ENCODE measurements at regions not wholly inside any gene's neighbourhood (a gene's known extent, or its start where the extent isn't known, plus 50 kb on each side); places are given as distances from the start of the nearest gene placed in this dataset.

DNA sequence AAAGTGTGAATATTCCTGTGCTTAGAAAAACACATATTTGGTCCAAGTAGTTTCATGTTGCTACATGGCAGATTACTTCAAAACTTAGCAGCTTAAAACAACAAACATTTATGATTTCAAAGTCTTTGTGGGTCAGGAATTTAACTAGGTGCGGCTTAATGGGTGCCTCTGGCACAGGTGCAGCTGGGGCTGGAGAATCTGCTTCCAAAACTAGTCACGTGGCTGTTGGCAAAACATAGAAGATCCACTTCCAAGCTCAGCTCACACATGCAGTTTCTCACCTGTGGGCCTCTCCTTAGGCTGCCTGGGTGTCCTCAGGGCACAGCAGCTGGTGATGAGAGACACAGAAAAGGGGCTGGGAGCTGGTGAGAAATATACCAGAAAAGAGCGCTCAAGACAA, 263.4 kb downstream of the TTLL7 start:
- FAIRE-seq (no peak), DNase-seq (ENCODE audit: low spot score) (no peak)

DNA sequence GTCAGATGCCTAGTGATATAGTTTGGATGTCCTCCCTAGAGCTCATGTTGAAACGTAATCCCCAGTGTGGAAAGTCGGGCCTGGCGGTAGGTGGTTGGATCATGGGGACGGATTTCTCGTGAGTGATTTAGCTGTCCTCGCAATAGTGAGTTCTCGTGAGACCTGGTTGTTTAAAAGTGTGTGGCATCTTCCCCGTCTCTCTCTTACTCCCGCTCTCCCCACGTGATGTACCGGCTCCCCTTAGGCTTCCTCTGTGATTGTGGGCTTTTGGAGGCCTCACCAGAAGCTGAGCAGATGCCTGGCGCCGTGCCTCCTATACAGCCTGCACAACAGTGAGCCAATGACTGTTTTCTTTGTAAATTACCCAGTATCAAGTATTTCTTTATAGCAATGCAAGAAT, 264.5 kb downstream of the TTLL7 start:
- DNase-seq (ENCODE audit: low spot score) (no peak), FAIRE-seq (no peak)

DNA sequence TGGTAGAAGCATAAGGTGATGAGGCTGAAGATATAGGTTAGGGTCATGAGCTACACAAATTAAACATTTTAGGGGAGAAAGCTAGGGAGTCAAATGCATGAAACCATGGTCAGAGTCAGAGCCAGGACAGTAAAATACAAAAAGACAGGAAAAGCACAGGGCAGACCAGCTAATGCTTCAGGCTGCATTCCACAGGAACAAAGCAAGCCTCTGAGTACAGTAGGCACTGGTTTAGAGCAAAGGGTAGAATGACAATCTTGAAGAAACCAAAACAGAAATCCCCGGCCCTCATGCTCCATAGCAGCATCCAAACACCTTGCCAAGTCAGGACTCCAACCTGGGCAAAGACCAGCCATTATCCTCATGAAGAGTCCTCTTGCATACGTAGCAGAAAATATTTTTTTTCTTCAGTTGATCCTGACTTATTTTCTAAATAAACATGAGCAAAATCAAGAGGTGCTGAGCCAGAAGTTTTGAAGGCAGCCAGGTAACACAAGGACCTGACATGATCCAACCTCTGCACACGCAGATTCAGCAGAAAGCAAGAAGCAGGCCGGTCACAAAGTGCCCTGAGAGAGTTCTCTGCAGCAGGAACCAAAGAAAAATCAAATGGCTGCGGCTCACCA, 273.1 kb downstream of the TTLL7 start:
- FAIRE-seq (no peak), DNase-seq (ENCODE audit: low spot score) (no peak)

DNA sequence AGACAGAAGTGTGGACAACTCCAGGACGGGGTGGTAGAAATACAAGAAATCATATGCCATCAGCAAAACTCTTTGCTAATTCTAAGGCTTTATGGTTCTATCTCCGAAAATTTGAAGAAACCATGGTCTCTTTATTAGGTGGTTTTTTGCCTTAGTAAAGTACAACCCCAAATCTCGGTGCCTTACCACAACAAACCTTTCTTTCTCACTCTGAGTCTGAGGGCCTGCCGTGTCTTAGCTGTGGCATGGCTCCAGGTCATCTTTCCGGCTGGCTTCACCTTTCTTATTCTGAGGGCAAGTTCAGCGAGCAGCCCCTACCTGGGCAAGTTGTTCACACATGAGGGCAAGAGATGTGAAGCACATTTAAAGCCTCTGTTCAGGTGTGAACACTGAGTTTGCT, 280.6 kb downstream of the TTLL7 start:
- DNase-seq (ENCODE audit: low spot score) (no peak), FAIRE-seq (no peak)

DNA sequence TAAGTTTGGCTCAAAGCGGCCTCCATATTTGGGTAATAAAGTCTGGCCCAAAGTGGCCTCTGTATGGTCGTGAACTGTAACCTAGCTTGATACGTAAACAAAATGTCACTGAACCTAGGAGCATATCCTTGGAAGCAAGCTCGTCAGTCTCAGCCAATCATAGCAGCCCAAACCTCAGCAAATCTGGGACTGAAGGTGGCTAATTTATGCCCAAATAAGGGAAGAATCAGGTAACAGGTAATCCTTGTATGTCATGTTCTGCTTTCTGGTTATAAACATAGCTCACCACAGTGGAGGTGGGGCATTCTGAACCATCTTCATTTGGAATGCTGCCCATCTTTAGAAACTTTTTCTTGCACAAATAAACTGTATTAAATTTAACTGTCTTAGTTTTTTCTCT, 281.1 kb downstream of the TTLL7 start:
- no peak for FAIRE-seq
- DNase-seq (ENCODE audit: low spot score): no peak

DNA sequence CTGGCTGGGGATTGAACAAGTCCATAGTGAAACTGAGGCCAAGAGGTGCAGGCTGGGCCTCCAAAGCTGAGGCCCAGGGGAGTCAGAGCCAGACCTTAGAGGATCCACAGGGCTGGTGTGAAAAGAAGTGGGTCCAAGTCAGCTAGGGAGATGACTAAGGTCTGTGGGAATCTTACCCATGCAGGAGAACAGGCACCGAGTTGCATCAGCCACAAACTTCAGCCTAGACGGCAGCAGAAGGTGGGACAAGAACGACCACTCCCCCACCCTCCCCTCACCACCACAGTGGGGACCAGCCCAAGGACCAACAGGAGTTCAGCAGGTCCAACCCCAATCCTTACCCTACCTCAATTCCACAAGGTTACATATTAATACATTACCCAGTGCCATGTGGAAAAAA, 282.3 kb downstream of the TTLL7 start:
- DNase-seq (ENCODE audit: low spot score) (peak; percentile 5), FAIRE-seq (no peak)

DNA sequence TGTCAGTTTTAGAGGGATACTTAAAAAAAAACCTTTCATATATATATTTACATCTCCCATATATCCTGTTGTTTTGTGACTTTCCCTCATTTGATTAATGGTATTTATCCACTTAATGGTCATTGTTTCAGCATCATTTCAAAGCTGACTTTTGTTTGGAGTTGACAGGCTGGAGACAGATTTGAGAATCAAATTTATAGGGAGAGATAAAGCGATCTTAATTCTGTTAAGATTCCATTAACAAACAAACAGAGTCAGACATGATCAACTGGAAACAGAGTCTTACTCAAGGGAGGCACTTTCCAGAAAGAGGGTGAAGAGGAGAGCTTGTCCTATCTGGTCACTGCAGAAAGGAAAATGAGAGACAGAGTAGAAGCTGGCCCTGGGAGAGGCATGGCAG, 283.4 kb downstream of the TTLL7 start:
- FAIRE-seq (no peak), DNase-seq (ENCODE audit: low spot score) (no peak)

DNA sequence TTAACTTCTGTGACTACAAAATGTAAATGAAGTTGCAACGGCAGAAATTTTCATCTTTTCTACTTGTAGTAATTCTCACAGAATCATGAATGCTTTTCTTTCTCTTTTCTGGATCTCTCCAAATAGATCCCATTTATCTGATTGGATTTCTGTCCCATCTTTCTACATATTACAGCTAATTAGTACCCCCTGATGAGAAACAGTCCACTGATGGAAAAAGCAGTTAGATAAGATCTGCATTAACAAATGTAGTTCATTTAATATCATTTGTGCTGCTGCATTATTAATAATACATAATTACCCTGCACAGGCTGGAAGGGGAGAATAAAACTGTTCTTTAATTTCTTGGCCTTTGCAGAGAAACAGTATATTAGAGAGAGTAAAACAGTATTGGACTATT, 289.3 kb downstream of the TTLL7 start:
- FAIRE-seq (no peak), DNase-seq (ENCODE audit: low spot score) (no peak)

DNA sequence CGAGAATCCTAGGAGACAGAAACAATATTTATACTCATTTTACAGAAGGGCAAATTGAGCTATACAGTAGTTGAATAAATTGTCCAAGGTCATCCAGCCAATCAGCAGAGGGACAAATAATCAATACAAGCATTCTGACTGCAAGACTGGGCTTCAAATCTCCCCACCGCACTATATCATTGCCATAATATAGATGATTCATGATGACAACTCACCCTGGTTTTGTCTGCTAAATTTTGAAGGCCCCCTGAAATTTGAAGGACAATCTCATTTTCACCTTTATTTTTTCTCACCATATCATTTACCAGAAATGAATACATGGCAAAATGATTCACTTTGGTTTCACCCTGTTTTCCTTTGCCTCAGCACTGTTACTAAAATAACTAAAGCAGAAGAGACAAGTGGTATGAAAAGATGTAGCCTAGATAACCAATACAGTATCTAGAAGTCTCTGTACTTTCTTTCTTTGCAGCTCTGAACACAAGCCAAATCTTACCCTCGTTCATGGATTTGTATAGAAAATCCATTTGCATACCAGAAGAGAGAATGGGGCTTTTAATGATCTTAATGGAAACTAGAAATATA, 292.5 kb downstream of the TTLL7 start:
- FAIRE-seq: no peak
- DNase-seq (ENCODE audit: low spot score): no peak

DNA sequence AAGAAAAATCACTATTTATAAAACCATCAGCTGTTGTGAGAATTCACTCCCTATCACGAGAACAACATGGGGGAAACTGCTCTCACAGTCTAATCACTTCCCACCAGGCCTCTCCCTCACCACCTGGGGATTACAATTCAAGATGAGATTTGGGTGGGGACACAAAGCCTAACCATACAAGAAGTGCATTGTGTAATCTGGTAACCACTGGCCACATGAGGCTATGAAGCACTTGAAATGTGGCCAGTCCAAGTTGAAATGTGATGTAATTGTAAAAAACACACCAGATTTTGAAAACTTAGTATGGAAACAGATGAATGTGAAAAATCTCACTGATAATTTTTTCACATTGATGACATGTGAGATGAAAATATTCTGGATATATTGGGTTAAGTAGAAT, 293.8 kb downstream of the TTLL7 start:
- DNase-seq (ENCODE audit: low spot score): no peak
- no peak for FAIRE-seq

DNA sequence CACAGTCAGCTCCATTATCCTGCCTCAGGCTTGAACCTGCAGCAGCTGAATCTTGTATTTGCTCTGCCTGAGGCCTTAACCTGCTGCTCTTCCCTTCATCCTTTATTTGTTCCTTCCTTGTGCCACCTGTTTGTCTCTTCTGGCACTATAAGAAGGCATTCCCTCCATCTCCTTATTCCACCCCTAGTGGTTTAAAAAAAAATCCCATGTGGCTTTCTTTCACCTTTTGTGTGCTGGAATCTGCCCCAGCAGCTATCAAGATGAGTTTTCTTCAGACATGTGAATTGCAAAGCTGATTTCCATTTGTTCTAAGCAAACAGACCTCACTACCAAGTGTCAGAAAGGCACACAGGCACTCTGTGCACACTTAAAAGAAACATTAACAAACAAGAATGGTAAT, 294.6 kb downstream of the TTLL7 start:
- FAIRE-seq: no peak
- no peak for DNase-seq (ENCODE audit: low spot score)

DNA sequence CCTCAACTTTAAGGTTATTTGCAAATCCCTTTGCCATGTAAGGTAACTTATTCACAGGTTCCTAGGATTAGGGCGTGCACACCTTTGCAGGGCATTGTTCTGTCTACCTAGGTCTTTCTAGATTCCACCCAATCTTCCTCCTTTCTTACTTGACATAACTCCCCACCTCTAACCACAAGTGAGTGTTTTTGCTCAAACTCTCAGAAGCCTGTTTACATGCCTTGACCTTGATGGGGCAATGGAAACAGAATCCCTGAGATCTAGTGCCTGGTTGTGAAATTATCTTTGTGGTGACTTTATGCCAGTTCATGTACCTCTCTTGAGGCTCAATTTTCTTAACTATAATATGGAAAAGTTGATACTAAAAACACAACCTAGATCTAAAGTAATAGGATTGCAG, 296.6 kb downstream of the TTLL7 start:
- DNase-seq (ENCODE audit: low spot score) (no peak), FAIRE-seq (no peak)

DNA sequence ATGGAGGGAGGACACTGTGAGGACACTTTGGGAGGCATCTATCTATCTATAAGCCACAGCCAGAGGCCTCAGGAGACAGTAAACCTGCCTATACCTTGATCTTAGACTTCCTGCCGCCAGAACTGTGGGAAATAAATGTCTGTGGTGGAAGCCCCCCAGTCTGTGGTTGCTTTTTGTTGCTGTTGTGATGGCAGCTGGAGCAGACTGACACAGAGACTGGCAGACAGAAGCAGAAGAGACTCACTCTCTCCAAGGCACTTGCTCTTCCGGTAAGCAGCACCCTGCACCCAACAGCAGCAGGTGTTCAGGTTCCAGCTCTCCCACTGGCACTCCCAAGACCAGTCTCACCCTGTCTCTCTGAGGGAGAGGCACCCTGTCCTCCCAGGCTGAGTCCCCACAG, 297.6 kb downstream of the TTLL7 start:
- FAIRE-seq: no peak
- no peak for DNase-seq (ENCODE audit: low spot score)

DNA sequence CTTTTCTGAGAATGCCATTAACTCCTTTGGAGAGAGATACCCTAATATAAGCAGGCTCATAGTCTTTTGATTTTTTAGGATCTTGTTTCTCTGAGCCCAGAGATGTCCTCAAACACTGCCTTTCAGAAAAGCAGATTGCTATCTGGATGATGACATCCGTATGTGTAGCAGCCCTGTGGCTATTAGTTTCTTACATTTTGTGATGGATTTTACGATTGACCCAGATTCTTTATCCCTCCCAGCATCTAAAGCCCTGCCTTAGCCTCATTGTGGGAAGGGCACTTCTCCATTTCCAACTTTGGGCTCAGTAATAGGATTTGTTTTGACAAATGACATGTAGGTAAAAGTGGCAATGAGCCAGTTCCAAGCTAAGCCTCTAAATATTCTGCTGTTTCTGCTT, 300.3 kb downstream of the TTLL7 start:
- DNase-seq (ENCODE audit: low spot score): no peak
- no peak for FAIRE-seq

DNA sequence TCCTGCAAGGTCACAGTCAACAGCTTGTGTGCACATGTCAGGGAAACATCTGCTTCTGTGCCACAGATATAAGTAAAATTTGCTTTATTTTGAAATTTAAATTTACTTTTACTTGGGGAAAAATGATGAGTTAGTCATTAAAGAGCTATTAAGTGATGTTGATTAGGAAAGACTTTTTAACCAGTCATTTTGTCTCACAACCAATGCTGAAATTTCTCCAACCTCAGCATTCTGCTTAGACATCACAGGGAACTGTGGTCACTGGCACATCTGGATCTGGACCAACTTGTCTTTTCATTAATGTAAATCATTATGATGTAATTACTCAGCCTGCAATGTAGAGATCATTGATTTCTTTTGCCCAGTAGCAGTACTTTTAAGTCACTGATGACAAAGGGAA, 301.0 kb downstream of the TTLL7 start:
- FAIRE-seq (no peak), DNase-seq (ENCODE audit: low spot score) (no peak)

DNA sequence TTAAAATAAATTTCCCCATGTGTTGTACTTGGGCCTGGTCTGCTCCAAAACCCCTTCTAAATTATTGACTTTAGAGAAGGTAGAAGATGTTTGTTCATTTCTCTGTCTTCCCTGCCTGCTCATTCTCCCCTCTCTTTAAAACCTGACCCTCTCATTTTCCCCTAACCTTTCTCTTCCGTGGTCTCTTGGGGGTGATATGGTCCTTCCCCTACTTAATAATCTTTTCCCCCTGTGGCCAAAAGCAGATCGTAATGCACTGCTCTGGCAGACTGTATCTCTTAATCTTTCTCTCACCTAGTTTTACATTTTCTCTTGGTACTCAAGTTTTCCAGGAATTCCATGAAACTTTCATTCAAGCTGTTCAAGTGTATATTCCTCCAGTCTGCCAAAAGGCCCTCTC, 301.7 kb downstream of the TTLL7 start:
- no peak for DNase-seq (ENCODE audit: low spot score)
- no peak for FAIRE-seq

DNA sequence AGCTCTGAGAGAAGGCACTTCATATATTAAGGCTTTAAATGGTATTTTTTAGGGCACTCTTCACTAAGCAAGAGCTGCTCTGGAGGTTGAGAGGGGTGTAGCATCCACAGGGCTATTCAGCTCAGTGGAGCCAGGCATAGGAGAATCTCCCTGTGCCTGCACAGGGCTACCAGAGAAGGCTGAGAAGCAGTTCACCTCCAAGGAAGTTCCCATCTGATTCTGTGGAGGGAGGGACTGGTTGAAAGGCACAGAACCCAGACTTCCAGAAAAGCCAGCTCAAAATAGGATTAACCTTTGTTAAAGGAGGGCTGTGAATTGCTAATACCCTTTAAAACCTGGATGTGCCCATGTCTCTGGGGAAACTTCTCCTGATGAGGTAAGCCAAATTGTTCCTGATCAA, 304.5 kb downstream of the TTLL7 start:
- peak; percentile 7 for DNase-seq (ENCODE audit: low spot score)
- no peak for FAIRE-seq

DNA sequence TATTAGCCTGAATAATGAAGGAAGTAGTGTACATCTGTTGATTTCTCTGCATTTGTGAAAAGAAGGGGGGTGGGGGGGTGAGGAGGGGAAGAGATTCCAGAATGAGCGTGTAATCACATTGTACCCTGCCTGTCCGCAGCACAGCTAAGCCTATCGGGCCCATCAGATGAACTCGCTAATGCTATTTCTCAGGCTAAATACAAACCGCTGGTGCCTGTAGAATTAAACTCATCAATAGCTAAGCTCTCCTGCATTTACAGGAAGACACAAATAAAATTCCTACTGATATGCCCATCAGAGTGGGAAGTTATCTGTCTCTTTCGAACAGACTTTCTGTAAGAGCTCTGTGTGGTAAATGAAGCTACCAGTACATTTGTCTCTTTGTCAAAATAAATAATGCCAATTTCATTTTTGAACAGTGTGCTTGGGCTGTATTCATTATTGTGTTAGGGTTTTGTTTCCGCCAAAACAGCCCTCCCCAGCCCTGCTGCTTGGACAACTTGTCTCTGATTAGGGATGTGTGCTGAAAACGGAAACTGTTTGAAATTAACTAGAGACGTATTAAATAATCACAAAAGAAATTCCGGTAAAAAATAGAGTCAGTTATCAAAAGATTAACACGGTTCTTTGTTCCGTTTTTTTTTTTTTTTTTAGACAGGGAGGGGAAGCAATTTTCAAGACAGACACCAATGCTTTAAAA, 305.4 kb downstream of the TTLL7 start:
- FAIRE-seq (peak; percentile 62), DNase-seq (ENCODE audit: low spot score) (peak; percentile 40)

DNA sequence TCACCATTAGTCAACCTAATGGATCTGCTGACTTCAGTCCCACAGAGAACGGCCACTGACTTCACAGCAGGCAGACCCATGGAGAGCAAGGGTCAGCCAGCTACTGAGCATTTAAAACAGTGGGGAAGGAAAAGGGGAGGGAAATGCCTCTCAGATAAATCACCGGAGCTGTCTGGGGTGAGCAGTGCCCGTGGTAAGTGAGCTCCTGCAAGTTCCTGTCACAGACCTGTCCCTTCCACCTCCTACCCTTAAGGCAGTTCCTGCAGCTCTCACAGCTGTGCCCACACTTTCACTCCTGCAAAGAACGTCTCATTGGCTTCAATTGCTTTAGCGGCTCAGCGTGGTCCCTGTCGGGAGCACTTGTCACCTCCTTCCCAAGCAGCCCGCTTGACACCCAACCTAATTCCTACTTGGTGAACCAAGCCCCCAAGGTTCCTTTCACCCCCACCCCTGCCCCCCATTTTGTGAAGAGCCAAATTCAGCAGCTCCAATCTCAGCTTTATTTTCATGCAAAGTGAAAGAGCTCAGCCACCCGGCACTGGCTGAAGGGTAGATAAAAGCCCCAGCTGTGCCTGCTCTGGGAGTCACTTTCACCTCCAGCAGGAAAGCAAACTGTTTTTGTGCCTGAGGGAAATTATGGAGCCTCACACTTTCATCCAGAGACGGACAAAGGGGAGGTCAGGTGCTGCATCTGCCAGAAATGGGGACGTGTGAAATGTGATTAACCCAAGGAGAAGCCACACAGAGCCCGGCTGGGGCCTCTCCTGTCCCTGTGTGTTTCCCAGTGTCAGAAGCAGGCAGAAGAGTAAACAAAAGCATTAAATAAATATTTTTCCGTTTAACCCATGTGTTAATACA, 306.2 kb downstream of the TTLL7 start:
- no peak for FAIRE-seq

DNA sequence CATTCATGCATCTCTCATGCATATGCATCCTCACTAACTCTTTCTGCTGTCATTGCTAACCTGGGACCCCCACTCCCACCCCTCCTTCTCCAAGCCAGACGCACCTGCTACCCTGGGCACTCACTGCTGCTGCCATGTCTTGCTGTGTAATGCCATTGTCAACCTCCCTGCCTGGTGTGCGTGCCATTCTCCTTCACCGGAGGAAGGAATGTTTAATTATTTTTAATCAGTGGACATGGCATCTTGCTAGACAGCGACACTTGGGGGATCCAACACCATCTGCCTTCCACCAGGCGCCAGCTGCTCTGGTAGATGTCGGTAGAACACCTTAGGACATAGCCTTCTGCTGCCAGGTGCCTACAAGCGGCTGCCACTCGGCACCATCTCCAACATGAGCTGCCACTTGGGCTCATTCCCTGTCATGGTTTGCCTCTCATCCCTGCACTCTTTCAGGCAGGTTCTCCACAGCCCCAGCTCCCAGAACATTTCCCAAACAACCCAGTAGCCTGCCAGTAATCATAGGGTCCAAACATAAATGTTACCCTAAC, 306.9 kb downstream of the TTLL7 start:
- FAIRE-seq (no peak), DNase-seq (ENCODE audit: low spot score) (no peak)

More for the DNA sequence above, 306.2 kb downstream of the TTLL7 start:
- peak; percentile 44 for DNase-seq (ENCODE audit: low spot score)

DNA sequence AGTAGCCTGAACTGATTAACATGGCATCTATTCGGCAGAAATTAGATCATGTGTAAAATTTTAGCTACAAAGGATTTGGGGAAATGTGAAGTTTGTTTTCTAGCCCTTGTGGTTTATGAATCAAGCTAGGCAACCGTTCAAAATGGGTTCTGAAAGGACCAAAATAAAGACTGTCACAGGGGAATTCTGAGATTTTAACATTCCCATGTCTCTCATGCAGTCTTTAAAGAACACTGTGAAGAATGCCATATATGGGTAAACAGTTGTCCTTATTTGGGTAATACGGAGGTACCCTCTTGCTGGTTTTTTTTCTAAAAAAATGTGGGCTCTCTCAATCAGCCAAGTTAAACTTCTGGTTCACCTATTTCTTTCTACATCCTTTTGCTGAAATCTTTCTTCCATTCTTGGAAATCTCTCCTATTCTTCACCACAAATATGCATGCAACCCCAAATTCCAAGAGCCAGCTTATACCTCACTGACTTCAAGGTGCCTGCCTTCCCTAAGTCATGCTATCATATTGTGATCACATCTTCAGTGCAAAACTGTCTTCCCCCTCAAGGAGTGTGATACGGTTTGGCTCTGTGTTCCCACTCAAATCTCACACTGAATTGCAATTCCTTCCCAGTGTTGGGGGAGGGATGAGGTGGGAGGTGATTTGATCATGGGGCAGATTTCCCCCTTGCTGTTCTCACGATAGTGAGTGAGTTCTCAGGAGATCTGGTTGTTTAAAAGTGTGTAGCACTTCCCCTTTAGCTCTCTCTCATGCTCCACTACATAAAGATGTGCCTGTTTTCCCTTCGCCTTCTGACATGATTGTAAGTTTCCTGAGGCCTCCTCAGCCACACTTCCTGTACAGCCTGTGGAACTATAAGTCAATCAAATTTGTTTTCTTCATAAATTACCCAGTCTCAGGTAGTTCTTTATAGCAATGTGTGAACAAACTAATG, 308.7 kb downstream of the TTLL7 start:
- no peak for DNase-seq (ENCODE audit: low spot score)
- FAIRE-seq: peak; percentile 37
